GM19438 (cell line): ENCODE measurements at regions not wholly inside any gene's neighbourhood (a gene's known extent, or its start where the extent isn't known, plus 50 kb on each side); places are given as distances from the start of the nearest gene placed in this dataset.
"Not testable (repeated sequence)": the region's sequence is repeated elsewhere in the genome, so short reads cannot be mapped to it uniquely, and the experiment has no call there.

Source experiments
- ATAC-seq: cut with Tn5 transposase; IDR thresholded peaks from one replicate; pipeline ENCODE4 v1.9.1; 2021; ENCODE audit warnings: low read depth; ENCODE audit not compliant: unreplicated experiment

DNA sequence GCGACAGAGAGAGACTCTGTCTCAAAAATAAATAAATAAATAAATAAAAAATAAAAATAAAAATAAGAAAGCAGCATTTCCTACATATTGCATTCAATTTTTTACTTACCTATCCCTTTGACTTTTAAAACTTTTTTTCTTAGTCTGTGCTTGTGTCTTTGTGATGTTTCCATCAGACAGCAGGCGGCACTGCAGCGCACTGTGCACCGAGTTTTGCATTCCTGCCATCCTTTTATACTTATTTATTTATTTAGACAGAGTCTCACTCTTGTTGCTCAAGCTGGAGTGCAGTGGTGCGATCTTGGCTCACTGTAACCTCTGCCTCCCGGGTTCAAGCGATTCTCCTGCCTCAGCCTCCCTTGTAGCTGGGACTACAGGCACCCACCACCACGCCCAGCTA, 203.9 kb downstream of the SPATA31A1 start:
- ATAC-seq = not testable (repeated sequence)

DNA sequence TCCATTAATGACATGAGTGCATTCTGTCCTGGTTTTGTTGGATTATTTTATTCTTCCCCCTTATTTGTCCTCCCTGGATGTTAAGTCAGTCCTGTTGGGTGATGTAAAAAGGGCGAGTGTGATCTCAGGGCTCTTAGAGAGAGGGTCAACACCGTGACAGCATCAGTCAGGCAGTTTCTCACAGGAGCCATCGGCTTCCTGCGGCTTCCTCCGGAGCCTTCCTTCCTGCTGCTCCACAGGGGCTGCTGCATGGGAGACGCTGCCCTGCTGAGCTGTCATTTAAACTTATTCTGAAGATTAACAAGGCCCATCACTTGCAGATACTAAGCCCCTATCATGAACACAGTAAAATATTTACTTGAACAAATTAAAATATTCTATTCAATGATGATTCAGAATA, 211.3 kb downstream of the SPATA31A1 start:
- not testable (repeated sequence) for ATAC-seq

DNA sequence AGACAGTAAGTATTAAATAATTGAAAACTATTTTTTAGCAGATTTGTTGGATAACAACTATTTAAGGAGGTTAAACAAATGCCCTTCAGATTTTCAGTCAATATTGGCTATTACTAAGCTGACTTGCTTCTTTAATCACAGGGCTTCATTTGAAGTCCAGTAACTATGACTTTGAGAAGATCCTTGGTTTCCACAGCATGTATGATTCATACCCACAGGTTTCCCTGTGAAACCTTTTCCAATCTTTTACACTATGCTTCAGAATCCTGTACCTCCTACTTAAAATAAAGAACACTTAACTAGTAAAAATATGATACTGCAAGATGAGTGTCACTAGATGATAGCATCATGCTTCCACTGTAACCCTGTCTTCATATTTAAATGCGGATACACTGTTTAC, 211.9 kb downstream of the SPATA31A1 start:
- ATAC-seq = not testable (repeated sequence)

DNA sequence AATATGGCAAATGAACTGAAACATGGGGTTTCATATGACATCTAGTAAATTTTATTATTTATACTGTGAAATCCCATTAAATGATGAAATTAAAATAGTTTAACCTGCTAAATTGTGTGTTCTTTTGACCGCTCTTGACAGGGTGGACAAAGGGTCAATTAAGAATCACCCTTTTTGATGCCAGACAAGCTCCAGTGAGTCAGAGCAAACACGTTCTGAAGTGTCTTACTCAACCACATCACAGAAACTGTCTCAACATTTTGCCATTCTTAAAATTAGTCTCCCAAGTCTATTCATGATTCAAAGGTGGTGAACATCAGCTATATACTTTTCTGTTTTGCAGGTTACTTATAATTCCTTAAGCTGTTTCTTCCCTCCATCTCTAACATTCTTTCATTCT, 213.4 kb downstream of the SPATA31A1 start:
- ATAC-seq = not testable (repeated sequence)

DNA sequence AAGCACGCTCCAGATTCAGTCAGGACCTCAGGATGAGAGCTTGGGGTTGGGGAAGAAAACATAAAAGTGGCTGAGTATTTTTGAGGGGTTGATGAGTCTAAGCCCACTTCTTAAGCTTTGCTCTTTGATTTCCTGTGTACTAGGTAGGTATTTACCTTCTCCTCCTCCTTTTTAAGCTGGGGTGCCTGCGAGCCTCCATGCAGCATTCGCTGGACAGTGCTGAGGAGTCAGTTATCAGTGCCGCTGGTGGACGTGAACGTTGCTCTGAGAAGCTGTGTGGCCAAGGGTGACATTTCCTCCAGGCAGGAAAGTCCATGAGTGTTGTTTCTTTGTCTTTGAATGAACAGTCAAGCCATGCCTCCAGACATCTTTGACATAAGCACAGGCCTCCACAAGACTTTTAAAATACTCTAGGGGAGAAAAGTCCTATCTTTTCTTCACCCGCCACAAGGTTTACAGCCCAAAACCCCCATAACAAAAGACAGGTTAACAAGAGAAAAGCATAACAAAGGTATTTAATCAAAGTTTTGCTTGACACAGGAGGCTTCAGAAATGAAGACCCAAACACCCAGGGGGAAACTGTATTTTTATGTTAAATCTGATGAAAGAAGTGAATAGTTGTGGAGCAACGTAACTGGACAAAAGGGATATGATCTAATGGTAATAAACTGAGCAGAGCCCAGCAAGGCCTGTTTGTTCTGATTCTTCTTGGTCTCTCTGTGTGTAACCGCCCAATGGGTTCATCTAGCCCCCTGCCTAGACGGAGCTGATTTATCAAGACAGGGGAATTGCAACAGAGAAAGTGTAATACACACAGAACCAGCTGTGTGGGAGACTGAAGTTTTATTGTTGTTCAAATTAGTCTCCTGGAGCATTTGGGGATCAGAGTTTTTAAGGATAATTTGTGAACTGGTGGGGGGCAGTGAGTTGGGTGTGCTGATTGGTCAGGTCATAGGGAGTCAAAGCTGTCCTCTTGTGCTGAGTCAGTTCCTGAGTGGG, 217.9 kb downstream of the SPATA31A1 start:
- ATAC-seq = not testable (repeated sequence)

DNA sequence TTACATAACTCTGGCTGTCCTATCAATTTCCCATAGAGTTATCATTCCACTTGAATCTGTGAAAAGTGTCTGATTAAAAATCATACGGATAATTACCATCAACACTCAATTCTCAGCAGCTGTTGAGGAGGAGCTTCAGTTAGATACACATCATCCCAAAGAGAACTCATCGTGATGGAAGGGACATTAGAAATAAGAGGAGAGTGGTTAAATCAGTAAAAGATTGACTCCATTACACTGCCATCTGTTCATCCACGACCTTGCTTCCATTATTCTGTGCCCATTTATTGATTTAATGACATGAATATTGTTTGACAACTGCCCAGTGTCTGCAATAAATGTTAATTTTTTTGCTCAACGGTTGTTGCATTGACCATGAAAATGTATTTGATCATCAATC, 223.5 kb downstream of the SPATA31A1 start:
- not testable (repeated sequence) for ATAC-seq

DNA sequence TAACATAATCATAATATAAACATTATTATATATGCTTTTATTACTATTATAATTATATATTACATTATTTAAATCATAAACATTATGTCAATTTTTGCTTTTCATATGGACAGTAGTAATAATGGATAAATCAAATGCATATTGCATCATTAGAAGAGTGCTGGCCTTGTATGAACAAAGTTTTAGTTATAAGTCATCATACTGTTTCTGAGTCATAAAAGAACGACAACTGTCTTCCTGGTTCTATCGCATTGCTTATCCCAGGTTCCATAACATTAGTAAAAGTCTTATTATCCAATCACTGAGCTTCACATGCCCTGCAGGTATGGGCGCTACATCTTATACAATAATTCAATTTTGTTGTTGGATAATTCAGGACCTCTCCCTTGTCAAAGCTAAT, 225.8 kb downstream of the SPATA31A1 start:
- not testable (repeated sequence) for ATAC-seq

DNA sequence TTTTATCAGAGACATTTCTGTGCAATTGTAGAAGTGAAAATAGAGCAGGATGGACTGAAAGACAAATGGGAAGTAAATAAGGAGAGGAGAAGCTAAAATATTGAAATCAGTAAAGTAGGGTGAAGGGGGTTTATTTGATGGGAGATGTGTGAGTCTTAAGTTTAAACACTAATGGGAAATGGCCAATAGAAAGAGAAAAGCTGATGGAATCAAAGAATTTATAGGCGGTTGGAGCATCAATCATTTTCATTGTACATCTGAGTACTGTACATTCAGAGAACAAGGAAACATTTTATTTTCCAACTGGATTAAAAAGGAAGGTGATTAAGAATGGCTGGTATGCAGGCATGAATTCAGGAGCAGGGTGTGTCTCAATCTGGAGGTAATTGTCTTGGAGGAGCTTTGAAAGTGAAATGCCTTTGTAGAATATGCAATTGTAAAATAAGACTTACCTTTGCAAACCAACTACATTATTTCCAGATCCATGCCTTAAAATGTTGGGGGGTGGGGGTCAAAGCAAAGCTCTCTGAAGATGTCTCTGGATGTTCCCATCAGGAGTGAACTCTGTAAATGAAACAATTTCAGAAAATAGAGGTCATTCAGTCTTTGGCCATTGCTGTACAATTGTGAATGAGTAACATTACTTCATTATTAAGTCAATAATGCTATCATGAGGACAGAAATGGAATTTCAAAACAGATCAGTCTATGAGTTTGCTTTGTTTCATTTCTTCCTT, 227.4 kb downstream of the SPATA31A1 start:
- not testable (repeated sequence) for ATAC-seq

DNA sequence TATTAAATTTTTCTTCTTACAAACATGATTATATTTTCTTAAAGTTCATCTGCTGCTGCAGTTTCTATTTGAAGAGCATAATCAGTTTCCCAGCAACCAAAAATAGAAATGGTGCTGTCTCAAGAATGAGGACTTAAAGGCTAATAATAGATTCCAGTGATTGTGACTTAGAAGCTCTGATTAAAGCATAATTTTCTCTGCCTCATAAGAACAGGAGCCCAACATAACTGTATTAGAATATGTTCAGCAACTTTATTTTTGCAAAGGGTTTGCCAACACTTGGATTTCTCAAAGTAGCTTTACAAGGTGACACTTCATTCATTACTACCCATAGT, 227.9 kb downstream of the SPATA31A1 start:
- not testable (repeated sequence) for ATAC-seq

DNA sequence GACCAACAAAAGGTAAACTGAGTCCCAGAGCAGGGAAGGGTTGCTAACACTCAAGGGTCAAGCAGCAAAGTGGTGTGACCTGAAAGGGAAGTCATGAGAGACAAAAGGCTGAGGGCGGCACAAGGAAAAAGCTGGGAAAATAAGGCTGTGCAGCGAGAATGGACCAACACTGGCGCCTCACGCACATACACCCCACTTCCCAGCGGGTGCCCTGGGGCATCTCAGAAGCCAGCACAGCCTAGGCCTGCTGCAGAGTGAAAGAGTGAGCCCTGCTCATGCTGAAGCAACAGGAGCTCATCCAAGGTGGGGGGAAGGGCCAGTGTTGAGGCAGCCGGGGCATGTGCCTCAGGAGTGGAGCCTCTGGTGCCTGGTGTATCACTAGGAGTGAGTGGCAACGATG, 229.8 kb downstream of the SPATA31A1 start:
- not testable (repeated sequence) for ATAC-seq

DNA sequence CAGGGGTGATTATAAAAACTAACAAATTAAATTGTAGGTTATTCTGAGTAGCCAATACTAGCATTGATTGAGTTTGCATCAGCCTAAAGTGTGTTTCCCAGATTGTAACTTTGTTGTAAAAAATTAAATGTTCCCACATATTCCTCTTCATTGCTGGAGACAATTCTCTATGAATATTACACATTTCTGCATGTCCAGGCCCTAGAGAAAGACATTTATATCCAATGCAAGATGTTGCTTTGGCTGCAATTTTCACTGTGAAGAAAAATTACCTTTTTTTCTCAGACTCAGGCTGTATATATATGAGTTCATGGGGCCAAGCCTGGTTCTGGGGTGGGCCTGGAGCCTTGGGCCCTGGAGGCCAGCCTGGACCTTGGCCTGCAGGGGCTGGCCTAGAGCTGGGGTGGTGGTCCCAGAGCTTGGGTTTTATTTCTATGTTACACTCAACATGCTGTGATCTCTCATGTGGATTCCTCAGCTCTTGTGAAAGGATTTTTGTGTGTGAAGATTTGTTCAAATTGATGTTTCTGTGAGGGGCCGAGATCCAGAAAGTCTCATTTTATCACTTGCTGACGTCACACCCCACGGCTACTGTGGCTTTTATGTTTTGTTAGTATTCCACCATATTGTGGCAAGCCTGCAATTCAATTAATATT, 232.5 kb downstream of the SPATA31A1 start:
- ATAC-seq = no peak

DNA sequence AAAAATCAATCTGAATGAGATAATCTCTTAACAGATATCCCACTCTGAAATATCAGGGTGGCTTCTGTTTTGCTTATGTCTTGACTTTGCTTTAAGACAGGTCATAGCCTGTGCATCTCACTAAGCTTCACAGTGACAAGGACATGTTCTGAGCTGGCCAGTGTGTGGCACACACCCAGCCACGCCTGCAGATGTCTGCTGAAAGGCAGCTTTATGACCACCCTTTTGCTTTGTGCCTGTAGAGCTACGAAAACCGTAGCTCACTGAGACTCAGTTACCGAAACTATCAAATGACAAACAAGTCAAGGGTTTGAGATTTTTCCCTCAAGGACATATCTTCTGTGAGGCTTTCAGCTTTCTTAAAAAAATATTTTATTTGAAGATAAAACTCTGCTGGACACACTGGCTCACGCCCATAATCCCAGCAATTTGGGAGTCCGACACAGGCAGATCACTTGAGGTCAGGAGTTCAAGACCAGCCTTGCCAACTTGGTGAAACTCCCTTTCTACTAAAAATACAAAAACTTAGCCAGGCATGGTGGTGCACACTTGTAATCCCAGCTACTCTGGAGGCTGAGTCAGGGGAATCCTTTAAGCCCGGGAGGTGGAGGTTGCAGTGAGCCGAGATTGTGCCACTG, 233.2 kb downstream of the SPATA31A1 start:
- ATAC-seq = no peak

DNA sequence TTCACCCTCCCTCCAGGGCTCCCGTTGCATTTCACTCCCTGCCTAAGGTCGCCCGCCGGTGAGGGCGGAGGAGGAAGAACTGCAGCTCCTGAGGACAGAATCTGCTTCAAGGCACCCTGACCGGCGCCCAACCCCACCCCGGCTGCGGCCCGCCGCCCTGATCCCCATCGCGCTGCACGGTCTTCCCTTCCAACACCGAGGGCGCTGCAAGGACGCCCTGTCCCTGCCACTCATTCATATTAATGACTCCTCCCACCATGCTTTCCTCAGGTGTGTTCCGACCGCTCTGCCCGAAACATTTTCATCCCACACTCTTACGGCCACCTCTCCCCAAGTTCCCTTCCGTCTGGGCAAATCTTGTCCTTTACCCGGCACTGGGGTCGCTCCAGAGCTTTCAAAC, 248.6 kb downstream of the SPATA31A1 start:
- not testable (repeated sequence) for ATAC-seq

DNA sequence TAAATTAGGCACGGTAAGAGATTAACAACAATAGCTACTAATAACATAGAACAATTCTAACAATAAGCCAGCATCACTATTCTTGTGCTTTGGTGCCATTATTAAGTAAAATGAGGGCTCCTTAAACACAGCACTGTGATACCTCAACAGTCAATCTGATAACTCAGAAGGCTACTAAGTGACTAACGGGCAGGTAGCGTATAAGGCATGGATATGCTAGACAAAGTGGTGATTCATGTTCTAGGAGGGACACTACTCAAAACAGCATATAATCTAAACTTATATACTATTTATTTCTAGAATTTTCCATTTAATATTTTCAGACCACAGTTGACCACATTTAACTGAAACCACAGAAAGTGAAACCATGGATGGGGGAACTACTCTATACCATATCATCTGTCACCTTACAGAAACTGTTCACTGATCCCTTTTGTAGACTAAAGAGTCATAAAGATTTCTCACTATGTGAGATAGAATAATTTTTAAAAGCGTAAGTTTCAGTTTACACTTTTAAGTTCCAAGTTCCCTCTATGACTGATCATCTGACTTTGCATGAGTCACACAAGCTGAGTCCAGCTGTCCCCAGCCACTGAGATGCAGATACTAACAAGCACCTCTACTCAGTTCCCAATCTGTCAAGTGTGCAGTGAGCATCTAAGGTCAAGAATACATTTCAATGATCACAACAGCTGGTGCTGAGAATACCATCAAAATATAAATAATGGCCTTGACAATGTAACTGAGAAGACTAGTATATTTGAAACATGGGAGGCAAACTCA, 256.2 kb downstream of the SPATA31A1 start:
- ATAC-seq = peak; percentile 97

DNA sequence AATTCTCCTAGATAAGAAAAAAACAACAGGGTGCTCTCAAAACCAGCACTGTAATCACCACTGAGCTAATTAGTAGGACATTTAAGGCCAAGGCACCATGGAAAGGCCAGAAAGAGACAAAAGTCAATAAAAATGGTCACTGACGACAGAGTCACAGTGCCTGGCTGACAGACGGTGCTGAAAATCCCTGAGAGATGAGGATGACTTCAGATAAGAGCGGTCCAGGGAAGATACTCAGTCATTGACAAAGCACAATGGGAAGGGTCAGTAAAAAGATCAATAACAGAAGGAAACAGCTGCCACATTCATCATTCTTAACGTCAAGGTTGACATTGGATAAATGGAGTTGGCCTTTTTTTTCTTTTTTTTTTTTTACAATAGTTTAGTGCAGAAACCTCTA, 261.0 kb downstream of the SPATA31A1 start:
- not testable (repeated sequence) for ATAC-seq

DNA sequence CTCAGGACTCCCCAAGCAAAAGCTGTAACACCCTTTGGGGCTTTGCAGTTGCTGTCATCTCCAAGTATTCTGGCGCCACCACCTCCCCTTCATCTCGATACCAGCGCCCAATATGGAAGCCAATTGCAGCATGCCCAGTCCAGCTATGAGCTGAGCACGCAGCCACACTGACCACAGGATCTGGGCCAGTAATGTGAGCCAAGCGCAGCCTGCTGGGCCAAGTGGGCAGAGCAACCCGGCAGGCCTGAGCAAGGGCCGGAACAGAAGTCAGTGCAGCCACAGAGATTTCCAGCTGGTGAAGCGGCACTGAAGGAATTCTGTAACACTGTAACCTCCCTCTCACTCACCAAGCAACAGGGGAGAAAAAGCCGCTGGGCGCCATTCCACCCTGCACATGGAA, 268.6 kb downstream of the SPATA31A1 start:
- not testable (repeated sequence) for ATAC-seq

DNA sequence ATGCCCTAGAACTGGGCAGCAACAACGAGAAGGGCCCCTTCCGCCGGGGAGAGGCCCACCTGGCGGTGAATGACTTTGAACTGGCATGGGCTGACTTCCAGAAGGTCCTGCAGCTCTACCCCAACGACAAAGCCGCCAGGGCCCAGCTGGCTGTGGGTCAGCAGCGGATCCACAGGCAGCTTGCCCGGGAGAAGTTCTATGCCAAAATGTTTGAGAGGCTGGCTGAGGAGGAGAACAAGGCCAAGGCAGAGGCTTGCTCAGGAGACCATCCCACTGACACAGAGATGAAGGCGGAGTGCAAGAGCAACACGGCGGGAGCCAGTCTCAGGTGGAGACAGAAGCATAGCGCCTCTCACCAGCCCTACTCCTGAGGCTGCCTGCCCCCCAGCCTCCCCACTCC, 276.6 kb downstream of the SPATA31A1 start:
- not testable (repeated sequence) for ATAC-seq

DNA sequence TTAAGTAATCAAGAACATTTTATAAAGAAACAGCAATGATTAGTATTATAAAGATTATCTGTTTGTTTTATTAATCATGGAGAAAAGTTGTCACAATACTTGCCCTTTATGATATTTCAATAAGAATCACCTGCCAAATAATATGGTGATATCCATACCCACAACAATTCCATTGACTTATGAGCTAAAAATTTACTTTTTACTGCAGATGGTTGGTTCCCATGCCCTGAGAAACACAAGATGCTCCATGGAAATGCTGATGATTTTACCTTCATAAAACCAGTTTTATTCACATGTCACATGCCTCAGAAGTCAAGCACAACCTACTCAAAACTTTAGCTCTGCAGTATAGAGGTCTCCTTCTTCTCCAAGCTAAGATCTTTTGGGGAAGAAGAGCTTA, 293.6 kb downstream of the SPATA31A1 start:
- ATAC-seq = not testable (repeated sequence)

DNA sequence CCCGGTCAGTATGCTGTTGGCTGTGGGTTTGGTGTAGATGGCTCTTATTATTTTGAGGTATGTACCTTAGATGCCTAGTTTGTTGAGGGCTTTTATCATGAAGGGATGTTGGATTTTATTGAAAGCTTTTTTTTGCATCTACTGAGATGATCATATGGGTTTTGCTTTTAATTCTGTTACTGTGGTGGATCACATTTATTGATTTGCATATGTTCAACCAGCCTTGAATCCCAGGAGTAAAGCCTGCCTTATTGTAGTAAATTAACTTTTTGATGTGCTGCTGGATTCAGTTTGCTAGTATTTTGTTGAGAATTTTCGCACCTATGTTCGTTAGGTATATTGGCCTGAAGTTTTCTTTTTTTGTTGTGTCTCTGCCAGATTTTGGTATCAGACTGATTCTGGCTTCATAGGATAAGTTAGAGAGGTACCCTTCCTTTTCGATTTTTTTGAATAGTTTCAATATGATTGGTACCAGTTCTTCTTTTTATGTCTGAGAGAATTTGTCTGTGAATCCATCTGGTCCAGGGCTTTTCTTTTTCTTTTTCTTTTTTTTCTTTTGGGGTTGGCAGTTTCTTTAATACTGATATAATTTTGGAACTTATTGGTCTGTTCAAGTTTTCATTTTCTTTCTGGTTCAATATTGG, 301.6 kb downstream of the SPATA31A1 start:
- peak; percentile 67 for ATAC-seq
